ENCODE measurements at regions not wholly inside any gene's neighbourhood (a gene's known extent, or its start where the extent isn't known, plus 50 kb on each side); places are given as distances from the start of the nearest gene placed in this dataset.
A peak's percentile ranks its signal among the peaks of the same experiment; 100 is the strongest.

GRCh38 chr4:97142410-97142809 lies 1000.9 kb downstream of the STPG2 start:
- TF ChIP-seq, protein P1, sequence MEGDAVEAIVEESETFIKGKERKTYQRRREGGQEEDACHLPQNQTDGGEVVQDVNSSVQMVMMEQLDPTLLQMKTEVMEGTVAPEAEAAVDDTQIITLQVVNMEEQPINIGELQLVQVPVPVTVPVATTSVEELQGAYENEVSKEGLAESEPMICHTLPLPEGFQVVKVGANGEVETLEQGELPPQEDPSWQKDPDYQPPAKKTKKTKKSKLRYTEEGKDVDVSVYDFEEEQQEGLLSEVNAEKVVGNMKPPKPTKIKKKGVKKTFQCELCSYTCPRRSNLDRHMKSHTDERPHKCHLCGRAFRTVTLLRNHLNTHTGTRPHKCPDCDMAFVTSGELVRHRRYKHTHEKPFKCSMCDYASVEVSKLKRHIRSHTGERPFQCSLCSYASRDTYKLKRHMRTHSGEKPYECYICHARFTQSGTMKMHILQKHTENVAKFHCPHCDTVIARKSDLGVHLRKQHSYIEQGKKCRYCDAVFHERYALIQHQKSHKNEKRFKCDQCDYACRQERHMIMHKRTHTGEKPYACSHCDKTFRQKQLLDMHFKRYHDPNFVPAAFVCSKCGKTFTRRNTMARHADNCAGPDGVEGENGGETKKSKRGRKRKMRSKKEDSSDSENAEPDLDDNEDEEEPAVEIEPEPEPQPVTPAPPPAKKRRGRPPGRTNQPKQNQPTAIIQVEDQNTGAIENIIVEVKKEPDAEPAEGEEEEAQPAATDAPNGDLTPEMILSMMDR (IDR thresholded peaks at IDR 0.05; ENCODE audit: insufficient read depth, low read length, poor library complexity, severe bottlenecking), result no peak
- Histone ChIP-seq H3K27me3 (replicated peaks; ENCODE audit: control insufficient read depth, insufficient read depth, low read length) (no peaks in the 10 kb centered on the region), H3K4me3 (replicated peaks; ENCODE audit: low read depth, low read length) (no peak overlapping the region), H3K36me3 (ENCODE audit: control insufficient read depth, insufficient read depth, low read length) (no peaks in the 10 kb centered on the region)
- DNase-seq (ENCODE audit: extremely low read depth, insufficient read length), result no peak

DNA sequence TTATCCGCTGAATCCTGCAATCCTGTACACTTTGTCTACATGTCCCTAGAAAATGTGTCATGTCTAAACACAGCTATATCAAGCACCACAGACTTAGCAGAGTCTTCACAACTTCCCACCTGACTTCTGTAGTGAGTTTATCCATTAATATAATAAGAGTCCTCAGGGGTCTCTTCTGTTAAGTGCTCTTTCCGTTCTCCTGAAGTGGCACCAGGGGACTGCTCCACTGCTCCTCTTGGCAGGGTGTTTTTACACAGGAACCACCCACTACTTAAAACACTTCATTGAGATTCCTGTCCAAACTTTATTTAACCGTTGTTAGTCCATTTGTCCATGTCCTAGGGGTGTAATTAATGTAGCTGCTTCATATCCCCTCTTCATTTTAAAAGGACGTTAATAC lies 1000.4 kb downstream of the STPG2 start:
- DNase-seq (ENCODE audit: extremely low read depth, insufficient read length), result no peak
- H3K27me3 ChIP-seq (replicated peaks; ENCODE audit: control insufficient read depth, insufficient read depth, low read length), result no peaks in the 10 kb centered on the region
- no peak overlapping the region for H3K4me3 ChIP-seq (replicated peaks; ENCODE audit: low read depth, low read length)
- TF ChIP-seq, protein P1 (IDR thresholded peaks at IDR 0.05; ENCODE audit: insufficient read depth, low read length, poor library complexity, severe bottlenecking), result no peak
- no peaks in the 10 kb centered on the region for H3K36me3 ChIP-seq (ENCODE audit: control insufficient read depth, insufficient read depth, low read length)

DNA sequence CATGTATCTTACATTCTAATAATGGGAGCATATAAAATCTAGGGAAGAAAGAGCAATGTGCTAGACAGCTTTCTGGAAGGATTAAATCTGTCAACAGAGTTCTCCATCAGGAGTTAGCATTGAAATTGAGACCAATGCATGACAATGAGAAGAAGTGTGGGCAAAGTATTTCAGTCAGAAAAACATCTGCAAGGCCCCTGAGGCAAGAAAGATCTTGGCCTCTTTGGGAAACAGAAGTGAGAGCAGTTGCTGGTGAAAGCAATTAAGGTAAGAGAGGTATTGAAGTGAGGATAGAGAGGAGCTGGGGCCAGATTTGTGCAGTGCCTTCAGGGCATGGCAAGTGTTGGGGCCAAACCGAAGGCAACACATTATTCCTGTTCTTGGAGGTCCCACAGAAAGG lies 999.1 kb downstream of the STPG2 start:
- TF ChIP-seq, protein P1 (IDR thresholded peaks at IDR 0.05; ENCODE audit: insufficient read depth, low read length, poor library complexity, severe bottlenecking), result no peak
- H3K36me3 ChIP-seq (ENCODE audit: control insufficient read depth, insufficient read depth, low read length), result no peaks in the 10 kb centered on the region
- no peaks in the 10 kb centered on the region for H3K27me3 ChIP-seq (replicated peaks; ENCODE audit: control insufficient read depth, insufficient read depth, low read length)
- no peak overlapping the region for H3K4me3 ChIP-seq (replicated peaks; ENCODE audit: low read depth, low read length)
- DNase-seq (ENCODE audit: extremely low read depth, insufficient read length), result no peak

GRCh38 chr4:97150966-97151365 lies 992.3 kb downstream of the STPG2 start:
- Histone ChIP-seq H3K27me3 (replicated peaks; ENCODE audit: control insufficient read depth, insufficient read depth, low read length) (no peaks in the 10 kb centered on the region), H3K36me3 (ENCODE audit: control insufficient read depth, insufficient read depth, low read length) (no peaks in the 10 kb centered on the region), H3K4me3 (replicated peaks; ENCODE audit: low read depth, low read length) (no peak overlapping the region)
- DNase-seq (ENCODE audit: extremely low read depth, insufficient read length), result no peak
- TF ChIP-seq, protein P1 (IDR thresholded peaks at IDR 0.05; ENCODE audit: insufficient read depth, low read length, poor library complexity, severe bottlenecking), result no peak

- no peaks in the 10 kb centered on the region for H3K36me3 ChIP-seq (ENCODE audit: control insufficient read depth, insufficient read depth, low read length)
- TF ChIP-seq, protein P1 (IDR thresholded peaks at IDR 0.05; ENCODE audit: insufficient read depth, low read length, poor library complexity, severe bottlenecking), result no peak
- no peak for DNase-seq (ENCODE audit: extremely low read depth, insufficient read length)
- no peaks in the 10 kb centered on the region for H3K27me3 ChIP-seq (replicated peaks; ENCODE audit: control insufficient read depth, insufficient read depth, low read length)
- H3K4me3 ChIP-seq (replicated peaks; ENCODE audit: low read depth, low read length), result no peak overlapping the region
Observed at GRCh38 chr4:97152149-97152548, 991.1 kb downstream of the STPG2 start.

DNA sequence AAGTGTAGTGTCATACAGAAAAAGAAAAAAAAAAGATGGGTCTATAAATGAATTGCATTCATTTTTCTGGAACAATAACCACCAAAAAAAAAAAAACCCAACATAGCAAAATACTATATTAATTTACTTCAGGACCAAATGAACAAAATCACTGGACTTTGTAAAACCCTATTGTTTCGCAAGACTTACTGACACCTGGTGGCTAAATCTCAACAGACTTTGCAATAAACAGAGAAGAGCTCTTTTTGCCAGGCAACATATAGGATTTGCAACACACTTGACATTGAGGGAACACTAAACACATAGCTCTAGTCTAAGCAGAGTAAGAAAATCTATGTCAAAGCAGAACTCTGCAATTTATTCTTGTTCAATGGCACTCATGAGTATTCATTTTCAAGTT lies 990.2 kb downstream of the STPG2 start:
- TF ChIP-seq, protein P1 (IDR thresholded peaks at IDR 0.05; ENCODE audit: insufficient read depth, low read length, poor library complexity, severe bottlenecking), result peak; percentile 4
- Histone ChIP-seq H3K4me3 (replicated peaks; ENCODE audit: low read depth, low read length) (no peak overlapping the region), H3K36me3 (ENCODE audit: control insufficient read depth, insufficient read depth, low read length) (no peaks in the 10 kb centered on the region), H3K27me3 (replicated peaks; ENCODE audit: control insufficient read depth, insufficient read depth, low read length) (no peaks in the 10 kb centered on the region)
- DNase-seq (ENCODE audit: extremely low read depth, insufficient read length), result no peak

Data from GM06990 (cell line).